Transverse colon (tissue), 3 donors: ENCODE measurements at regions not wholly inside any gene's neighbourhood (a gene's known extent, or its start where the extent isn't known, plus 50 kb on each side); places are given as distances from the start of the nearest gene placed in this dataset.

Experiments used
- POLR2A ChIP-seq: fragments of 450-650 bp; IDR thresholded peaks from one replicate; pipeline ENCODE4 v1.6.1; 2016; ENCODE audit warnings: antibody characterized with exemption, mild to moderate bottlenecking, moderate library complexity
- POLR2AphosphoS5 ChIP-seq, 3 donors: sonication (generic); formaldehyde crosslinking; IDR thresholded peaks; one replicate each; pipeline ENCODE4 v1.6.1; 2016; ENCODE audit warnings: antibody characterized with exemption in 3 of 3

DNA sequence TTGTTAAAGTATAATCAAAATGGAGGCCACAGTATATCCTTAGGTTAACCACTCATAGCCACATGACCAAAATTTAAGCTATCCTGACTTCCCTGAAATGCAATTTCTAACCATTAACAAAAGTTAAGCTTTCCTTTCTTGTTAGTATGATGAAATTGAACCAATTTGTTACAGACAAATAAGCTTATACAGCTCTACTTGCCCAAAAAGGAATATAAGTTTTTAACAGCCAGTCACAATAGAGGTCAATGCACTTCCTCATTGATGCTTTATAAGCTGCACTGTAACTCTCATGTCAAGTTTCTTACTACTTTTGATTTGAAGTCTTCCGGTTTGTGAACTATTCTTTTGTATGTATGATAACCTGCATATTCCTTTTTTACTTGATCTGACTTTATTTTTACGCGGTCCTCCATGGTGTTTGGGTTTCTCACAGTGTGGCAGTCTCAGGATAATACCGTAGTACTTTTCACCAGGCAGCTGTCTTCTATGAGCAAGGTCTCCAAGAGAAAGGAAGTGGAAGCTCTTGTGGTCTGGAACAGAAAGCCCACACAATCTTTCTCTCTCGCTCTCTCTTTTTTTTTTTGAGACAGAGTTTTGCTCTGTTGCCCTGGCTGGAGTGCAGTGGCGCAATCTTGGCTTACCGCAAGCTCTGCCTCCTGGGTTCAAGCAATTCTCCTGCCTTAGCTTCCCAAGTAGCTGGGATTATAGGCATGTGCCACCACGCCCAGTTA is 331.6 kb downstream of the SRGAP2C start:
- no peak for TF ChIP-seq POLR2AphosphoS5 (IDR thresholded peaks at IDR 0.05)
- no peak for TF ChIP-seq POLR2A
